Ishikawa (cell line): ENCODE measurements at regions not wholly inside any gene's neighbourhood (a gene's known extent, or its start where the extent isn't known, plus 50 kb on each side); places are given as distances from the start of the nearest gene placed in this dataset.

ENCODE experiments used
- CREB1 ChIP-seq: IDR thresholded peaks from 2 replicates; pipeline ENCODE4 v1.6.1; 2012; ENCODE audit warnings: low read depth
- NFIC ChIP-seq: IDR thresholded peaks from 2 replicates; pipeline ENCODE4 v1.6.1; 2012
- TAF1 ChIP-seq: IDR thresholded peaks from 2 replicates; pipeline ENCODE4 v1.6.1; 2012; ENCODE audit warnings: low read depth, mild to moderate bottlenecking
- ZBTB7A ChIP-seq: IDR thresholded peaks from 2 replicates; pipeline ENCODE4 v1.6.1; 2012; ENCODE audit warnings: low read depth

DNA sequence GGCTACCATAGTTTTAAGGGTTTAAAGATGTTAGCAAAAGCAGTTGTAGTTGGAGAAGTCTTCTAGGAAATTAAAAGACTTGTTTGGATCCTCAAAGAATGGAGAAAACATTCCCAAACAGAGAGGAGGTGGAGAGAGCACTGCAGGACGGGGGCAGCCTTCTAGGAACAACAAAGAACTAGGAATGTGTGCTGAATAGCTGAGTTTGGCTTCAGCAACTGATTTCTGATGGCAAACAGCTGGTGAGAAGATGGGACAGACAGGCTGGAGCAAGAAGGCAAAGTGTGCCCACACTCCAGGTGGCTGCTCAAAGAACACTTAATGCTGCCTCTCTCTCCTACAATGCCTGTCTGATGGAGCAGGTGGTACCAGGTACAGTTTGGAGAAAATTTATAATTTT lies 1331.1 kb downstream of the ADGRL3 start:
- TF ChIP-seq ZBTB7A (no peak), NFIC (no peak), TAF1 (no peak), CREB1 (no peak)
